ENCODE measurements at regions not wholly inside any gene's neighbourhood (a gene's known extent, or its start where the extent isn't known, plus 50 kb on each side); places are given as distances from the start of the nearest gene placed in this dataset.
A peak's percentile ranks its signal among the peaks of the same experiment; 100 is the strongest.
"Not testable (repeated sequence)": the region's sequence is repeated elsewhere in the genome, so short reads cannot be mapped to it uniquely, and the experiment has no call there.

DNA sequence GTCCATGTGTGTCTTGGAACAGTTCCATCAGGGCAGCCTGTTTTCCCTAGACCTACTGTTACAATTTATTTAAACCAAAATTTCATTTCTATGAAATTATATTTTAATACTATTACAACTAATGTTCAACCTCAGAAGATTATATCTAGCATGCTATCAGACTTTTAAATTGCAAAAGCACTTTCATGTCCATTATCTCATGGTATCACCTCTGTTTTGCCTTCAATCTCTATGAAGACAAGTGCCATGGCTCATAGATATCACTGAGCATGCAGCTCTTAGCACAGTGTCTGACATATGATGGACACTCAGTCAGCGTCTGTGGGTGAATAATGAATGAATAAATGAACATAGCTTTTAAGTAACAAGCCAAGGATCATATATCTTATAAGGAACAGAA, 288.8 kb downstream of the RAD51AP2 start:
- ATAC-seq: no peak
- intact Hi-C loops (cut with micrococcal nuclease): no loop called here
- DNase-seq: no peak

GRCh38 chr2:17228461-17228860, 289.8 kb downstream of the RAD51AP2 start:
- no peak for ATAC-seq
- intact Hi-C loops (cut with micrococcal nuclease): no loop called here
- DNase-seq: no peak

DNA sequence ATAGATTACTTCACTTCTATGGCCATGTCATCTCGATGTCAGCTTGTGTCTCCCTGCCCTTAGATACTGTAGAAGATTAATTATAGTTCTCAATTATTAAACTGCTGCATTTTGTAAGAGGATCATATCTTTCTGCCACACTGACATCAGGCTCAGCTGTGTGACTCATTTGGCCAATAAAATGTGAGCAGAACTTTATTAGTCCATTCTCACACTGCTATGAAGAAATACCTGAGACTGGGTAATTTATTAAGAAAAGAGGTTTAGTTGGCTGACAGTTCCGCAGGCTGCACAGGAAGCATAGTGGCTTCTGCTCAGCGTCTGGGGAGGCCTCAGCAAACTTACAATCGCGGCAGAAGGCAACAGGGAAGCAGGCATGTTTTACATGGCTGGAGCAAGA, 290.4 kb downstream of the RAD51AP2 start:
- intact Hi-C loops (cut with micrococcal nuclease): no loop called here
- ATAC-seq (no peak), DNase-seq (no peak)

DNA sequence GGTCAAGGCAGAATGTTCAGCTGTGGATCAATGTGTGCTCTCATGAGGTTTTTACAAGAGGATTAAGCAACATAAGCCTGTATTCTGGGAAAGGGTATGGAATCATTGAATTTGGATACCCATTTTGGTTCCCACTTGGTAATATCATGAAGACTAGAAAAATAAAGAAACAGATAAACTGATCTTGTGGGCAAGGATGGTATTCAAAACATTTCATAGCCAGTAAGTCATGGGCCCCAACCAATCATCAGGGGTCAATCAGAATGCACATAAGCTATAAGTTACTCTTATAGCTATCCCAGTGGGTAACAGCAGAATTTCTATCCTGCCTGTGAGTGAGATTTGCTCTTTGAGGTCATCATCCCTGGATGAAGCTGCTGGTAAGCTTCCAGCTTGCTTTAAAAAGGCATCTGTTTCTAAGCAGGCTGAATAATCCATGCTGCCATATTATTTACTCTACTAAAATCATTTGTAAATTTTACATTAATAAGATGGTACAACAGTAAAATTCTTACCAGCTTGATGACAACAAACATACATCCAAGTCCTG, 291.2 kb downstream of the RAD51AP2 start:
- DNase-seq: no peak
- ATAC-seq: no peak
- intact Hi-C loops (cut with micrococcal nuclease): no loop called here

DNA sequence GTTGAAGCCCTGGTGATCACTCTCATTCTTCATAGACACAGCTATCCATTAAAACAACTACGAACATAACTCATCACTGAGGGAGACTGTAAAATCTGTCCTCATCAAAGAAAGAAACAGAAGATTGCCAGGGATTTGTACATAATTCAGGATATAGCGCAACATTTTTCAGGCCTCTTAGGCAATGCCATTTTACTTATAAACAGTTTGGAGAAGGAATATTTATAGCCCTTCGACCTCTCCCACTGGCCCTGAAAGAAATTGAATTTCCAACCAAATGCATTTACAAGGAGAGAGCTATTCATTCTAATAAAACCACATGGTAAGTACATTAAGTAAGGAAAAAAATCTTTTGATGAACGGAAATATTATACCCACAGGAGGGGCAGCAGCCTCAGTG, 295.0 kb downstream of the RAD51AP2 start:
- DNase-seq: no peak
- ATAC-seq: no peak
- intact Hi-C loops (cut with micrococcal nuclease): no loop called here

DNA sequence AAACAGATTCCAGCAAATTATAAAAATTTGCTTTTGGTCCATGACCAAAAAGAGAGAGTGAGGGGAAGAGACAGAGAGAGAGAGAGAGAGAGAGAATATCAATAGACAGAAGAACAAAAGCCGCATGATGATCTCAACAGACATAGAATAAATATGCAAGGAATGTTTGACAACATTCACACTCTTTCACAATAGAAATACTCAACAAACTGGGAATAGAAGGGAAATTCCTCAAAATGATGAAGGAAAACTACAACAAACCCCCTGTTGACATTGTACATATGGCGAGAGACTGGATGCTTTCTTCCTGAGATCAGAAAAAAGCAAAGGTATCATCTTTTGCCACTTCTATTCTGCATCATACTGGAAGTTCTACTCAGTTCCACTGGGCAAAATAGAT, 309.7 kb downstream of the RAD51AP2 start:
- ATAC-seq (no peak), DNase-seq (no peak)
- intact Hi-C loops (cut with micrococcal nuclease): no loop called here

DNA sequence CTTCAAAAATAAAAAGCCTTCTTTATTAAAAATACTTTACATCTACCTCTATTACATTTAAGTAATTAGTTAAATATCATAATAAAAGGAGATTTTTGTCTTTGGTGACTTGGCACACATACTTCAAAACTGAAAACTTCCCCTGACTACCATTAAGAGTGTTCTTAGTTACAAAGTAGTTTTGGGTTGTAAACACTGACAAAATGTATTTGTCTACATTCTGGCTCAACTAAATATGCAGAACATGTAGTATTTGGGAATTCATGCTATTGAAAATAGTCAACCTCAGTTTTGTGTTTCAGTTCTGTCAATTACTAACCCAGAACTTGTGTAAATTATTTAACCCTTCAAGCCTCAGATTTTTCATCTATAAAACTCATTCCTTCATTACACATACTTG, 311.5 kb downstream of the RAD51AP2 start:
- intact Hi-C loops (cut with micrococcal nuclease): no loop called here
- ATAC-seq (no peak), DNase-seq (no peak)

DNA sequence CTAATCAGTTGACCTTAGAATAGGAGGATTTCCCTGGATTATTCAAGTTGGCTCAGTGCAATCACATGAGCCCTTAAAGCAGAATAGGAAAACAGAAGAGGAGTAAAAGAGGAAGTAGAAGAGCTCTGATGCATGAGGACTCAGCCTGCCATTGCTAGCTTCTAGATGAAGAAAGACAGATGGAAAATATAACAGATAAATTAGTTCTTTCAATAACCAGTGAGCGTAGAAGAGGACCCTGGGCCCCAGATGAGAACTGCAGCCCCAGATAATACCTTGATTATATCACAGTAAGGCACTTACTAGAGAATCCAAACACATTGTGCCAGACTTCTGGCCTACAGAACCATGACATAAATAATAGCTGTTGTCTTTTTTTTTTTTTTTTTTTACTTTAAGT, 314.0 kb downstream of the RAD51AP2 start:
- ATAC-seq; intact Hi-C loops (cut with micrococcal nuclease); DNase-seq: not testable (repeated sequence)

DNA sequence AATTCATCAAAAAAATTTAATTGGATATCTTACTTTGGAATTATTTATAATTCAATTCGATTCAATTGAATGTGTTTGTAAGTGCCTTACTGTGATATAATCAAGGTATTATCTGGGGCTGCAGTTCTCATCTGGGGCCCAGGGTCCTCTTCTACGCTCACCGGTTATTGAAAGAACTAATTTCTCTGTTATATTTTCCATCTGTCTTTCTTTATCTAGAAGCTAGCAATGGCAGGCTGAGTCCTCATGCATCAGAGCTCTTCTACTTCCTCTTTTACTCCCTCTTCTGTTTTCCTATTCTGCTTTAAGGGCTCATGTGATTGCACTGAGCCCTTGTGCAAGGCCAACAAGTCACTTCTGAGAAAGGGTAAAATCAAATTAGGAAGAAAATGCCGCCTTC, 315.6 kb downstream of the RAD51AP2 start:
- intact Hi-C loops (cut with micrococcal nuclease); ATAC-seq; DNase-seq: not testable (repeated sequence)

DNA sequence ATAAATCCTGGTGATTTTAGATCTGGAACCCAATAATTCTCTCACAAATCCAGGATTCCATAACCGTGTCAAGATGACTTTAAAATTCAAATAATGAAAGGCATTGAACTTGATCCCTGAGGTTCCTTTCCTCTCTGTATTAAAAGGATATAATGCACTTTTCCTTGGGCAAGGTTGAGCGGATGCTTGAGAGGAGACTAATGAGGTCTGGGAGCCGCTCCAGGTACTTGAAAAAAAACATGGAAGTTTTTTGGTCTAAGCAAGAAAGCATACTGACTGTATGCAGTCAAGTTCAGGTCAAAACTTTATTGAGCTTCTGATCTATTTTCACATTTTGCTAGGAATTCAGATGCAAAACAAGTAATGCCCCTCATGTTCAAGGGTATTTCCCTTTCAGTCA, 318.5 kb downstream of the RAD51AP2 start:
- ATAC-seq (no peak), DNase-seq (no peak)
- intact Hi-C loops (cut with micrococcal nuclease): no loop called here

GRCh38 chr2:17196380-17196779, 321.9 kb downstream of the RAD51AP2 start:
- DNase-seq (no peak), ATAC-seq (no peak)
- intact Hi-C loops (cut with micrococcal nuclease): no loop called here

- intact Hi-C loops (cut with micrococcal nuclease): no loop called here
- DNase-seq: no peak
- ATAC-seq: no peak
These were observed 323.2 kb downstream of the RAD51AP2 start for GRCh38 chr2:17195016-17195415.

- ATAC-seq (no peak), DNase-seq (no peak)
- intact Hi-C loops (cut with micrococcal nuclease): no loop called here
These were observed 324.2 kb downstream of the RAD51AP2 start for GRCh38 chr2:17194083-17194482.

DNA sequence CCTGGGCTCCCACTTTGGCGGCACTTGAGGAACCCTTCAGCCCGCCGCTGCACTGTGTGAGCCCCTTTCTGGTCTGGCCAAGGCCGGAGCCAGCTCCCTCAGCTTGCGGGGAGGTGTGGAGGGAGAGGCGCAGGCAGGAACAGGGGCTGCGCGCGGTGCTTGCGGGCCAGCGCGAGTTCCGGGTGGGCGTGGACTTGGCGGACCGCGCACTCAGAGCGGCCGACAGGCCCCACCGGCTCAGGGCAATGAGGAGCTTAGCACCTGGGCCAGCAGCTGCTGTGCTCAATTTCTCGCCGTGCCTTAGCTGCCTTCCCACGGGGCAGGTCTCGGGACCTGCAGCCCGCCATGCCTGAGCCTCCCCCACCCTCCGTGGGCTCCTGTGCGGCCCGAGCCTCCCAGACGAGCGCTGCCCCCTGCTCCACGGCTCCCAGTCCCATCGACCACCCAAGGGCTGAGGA, 324.8 kb downstream of the RAD51AP2 start:
- peak; percentile 14 for DNase-seq
- intact Hi-C loops (cut with micrococcal nuclease); ATAC-seq: not testable (repeated sequence)

DNA sequence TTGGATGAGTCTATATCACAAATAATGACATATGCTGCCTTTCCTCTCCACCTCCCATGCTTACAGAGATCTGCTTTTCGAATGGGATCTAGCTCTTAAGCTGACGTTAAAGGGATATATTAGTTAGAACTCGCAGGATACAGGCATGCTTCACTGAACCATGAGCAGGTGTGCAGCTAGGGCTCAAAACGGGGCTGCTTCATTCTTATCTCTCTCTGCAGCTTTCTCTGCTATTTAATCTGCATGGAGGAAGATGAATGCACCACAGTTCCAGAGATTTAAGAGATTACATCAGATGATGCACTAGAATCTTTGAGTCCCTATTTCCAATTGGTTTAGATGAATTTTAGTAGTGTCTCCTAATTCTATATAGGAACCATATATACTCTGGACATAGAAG, 327.0 kb downstream of the RAD51AP2 start:
- intact Hi-C loops (cut with micrococcal nuclease): no loop called here
- ATAC-seq (no peak), DNase-seq (no peak)

- DNase-seq: no peak
- ATAC-seq: no peak
- intact Hi-C loops (cut with micrococcal nuclease): no loop called here
These were observed 327.7 kb downstream of the RAD51AP2 start for GRCh38 chr2:17190527-17190926.

DNA sequence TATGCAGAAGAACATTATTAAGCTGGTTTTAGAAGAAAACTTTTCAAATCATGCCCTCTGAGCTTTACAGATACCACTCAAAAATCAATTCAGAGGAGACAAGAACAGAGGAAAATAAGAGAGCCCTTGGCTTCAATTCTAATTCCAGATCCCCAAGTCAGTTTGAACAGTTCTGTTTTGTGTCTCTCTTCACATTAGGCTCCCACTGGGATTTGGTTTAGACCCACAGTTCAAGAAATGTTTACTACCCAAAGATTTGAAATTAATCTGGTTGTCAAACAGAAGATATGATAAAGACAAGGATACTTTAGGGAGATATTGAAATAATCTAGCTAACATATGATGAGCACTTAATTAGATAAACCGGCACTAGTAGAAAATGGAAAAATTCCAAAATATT, 329.5 kb downstream of the RAD51AP2 start:
- DNase-seq (no peak), ATAC-seq (no peak)
- intact Hi-C loops (cut with micrococcal nuclease): no loop called here

DNA sequence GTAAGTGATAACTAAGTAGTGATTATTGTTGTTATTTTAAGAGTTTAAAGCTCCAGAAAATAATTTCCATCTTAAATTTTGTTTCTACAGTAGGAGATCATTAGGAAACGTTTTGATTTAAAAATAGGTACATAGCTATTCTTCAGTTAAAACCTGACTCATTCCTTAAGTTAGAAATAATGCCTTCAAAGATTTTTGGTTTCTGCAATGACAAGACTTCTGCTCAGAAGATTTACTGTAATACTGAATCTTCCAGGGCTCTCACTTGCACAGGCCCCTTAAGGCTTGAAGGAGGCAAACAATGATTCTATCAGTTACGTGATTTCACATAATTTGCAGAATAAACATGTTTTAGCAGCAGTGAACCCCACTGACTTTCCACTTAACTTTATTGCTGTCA, 333.7 kb downstream of the RAD51AP2 start:
- ATAC-seq: no peak
- intact Hi-C loops (cut with micrococcal nuclease): no loop called here

GRCh38 chr2:17182399-17182798, 335.8 kb downstream of the RAD51AP2 start:
- intact Hi-C loops (cut with micrococcal nuclease): no loop called here
- DNase-seq (no peak), ATAC-seq (no peak)

More for the DNA sequence above, 333.7 kb downstream of the RAD51AP2 start:
- no peak for DNase-seq

GRCh38 chr2:17181051-17181752, 337.0 kb downstream of the RAD51AP2 start:
- intact Hi-C loops (cut with micrococcal nuclease): no loop called here
- ATAC-seq: no peak
- no peak for DNase-seq

DNA sequence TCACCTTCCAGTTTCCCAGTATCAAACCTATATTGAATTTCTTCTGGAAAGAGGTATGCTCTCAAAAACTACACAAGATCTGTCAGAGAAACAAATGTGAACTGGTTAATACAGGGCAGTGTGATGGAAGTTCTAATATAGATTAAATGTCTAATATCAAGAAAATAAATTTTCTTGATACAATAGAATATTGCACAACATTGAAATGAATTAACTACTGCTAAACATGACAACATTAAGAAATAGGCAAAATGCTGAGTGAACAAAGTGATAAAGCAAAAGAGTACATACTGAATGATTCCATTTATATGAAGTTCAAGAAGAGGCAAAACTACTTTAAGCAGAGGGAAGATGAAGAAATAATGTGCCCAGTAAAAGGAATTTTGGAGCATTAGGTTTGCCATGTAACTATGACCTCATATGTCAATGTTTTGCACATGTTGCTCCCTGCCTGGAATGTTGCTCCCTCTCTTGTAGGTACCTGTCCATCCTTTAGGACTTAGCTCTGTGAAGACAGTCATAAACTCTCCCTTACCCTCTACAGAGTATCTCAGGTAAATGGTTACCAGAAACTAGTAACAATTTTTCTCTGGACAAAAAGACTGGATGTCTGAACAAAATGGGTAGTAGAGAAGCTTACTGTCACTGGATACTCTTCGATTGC, 339.0 kb downstream of the RAD51AP2 start:
- DNase-seq (no peak), ATAC-seq (no peak)
- intact Hi-C loops (cut with micrococcal nuclease): no loop called here

Measured in left ventricle myocardium superior (tissue), 1 donor.